Activated T-cell treated with anti-CD3 and anti-CD28 coated beads, Interleukin-2, amount 50 U/mL, for 4 hours (primary cell): ENCODE measurements at regions not wholly inside any gene's neighbourhood (a gene's known extent, or its start where the extent isn't known, plus 50 kb on each side); places are given as distances from the start of the nearest gene placed in this dataset.

ENCODE experiments used
- ATAC-seq, 2 donors: fragments of 200-7000 bp; cut with Tn5 transposase; one replicate each; pipeline ENCODE4 v1.10.0; 2021
- DNase-seq: peaks from one replicate; pipeline ENCODE4 v3.0.0-alpha.2; 2020
- H3K27me3 Mint-ChIP-seq: one replicate; pipeline ENCODE4 v1.8.0; 2021; ENCODE audit warnings: low read depth, mixed read lengths
- H3K36me3 Mint-ChIP-seq: one replicate; pipeline ENCODE4 v1.8.0; 2022; ENCODE audit warnings: mixed read lengths; ENCODE audit not compliant: insufficient read depth
- H3K4me1 Mint-ChIP-seq: one replicate; pipeline ENCODE4 v1.8.0; 2021; ENCODE audit warnings: low read depth, mixed read lengths
- H3K4me3 Mint-ChIP-seq: one replicate; pipeline ENCODE4 v1.8.0; 2021; ENCODE audit warnings: mild to moderate bottlenecking, moderate library complexity, mixed read lengths
- H3K9me3 Mint-ChIP-seq: one replicate; pipeline ENCODE4 v1.8.0; 2021; ENCODE audit warnings: mixed read lengths

DNA sequence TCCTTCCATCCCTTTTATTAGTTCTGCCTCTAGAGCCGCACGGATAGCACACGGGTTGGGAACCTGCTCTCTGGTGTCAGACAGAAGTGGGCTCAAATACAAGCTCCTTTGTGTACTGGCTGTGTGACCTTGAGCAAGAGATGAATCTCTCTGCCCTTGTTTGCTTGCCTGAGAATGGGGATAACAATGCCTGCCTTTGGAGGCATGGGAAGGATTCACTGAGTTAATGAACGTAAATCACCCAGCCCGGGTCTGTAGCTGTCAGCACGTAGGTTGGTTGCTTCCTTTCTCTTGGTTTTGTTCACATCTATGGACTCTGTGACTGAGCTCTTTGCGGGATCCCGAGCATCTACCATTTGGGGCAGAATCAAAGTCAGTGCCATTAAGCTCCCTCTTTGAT lies 79.3 kb upstream of the NRXN3 start:
- no peaks in the 10 kb centered on the region for H3K4me1 Mint-ChIP-seq
- peaks cover 7% of the 10 kb centered on the region for H3K27me3 Mint-ChIP-seq
- H3K4me3 Mint-ChIP-seq: no peak overlapping the region
- H3K36me3 Mint-ChIP-seq: no peaks in the 10 kb centered on the region
- H3K9me3 Mint-ChIP-seq: no peaks in the 10 kb centered on the region
- DNase-seq (no peak), ATAC-seq (no peak)

DNA sequence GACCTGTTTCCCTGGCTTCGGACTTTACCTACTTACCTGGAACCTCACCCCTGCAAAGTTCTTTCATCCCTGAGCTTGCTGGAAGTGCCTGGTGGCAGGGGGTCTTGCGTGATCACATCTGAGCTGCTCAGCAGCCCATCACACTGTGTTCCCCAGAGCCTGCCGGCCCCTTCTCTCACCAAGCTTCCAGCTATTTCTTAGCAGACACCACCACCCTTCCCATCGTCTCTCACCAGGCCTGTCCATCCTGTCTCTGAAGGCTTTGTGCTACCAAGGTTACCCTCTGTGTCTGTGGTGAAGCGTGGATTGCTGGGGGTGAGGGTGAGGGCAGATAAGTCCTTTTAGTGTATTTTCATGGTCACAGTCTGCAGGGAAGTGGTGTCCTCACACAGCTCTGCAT lies 78.8 kb upstream of the NRXN3 start:
- H3K4me3 Mint-ChIP-seq: no peak overlapping the region

DNA sequence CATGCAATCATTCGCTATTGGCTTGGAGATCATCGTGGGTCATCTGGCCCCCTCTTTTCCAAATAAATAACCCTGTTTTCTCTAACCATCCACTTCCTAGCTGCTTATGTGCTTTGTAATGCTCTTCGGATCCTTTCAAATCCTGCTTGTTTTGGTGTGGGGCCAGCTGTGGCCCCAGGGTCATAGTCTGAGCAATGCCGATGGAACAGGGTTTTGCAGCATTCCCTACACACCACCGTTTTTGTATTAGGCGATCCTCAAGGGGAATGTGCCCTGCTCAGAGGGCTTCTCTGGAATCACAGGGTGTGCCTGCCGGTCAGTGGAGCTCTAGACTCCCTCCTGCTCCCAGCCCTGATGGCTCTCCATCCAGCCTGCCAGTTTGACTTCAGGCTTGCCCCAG lies 78.1 kb upstream of the NRXN3 start:
- DNase-seq (no peak), ATAC-seq (no peak)
- Mint-ChIP-seq H3K4me1 (no peaks in the 10 kb centered on the region), H3K9me3 (no peaks in the 10 kb centered on the region), H3K36me3 (no peaks in the 10 kb centered on the region), H3K27me3 (peaks cover 7% of the 10 kb centered on the region), H3K4me3 (no peak overlapping the region)

More for the DNA sequence above, 78.8 kb upstream of the NRXN3 start:
- H3K4me1 Mint-ChIP-seq: no peaks in the 10 kb centered on the region
- peaks cover 7% of the 10 kb centered on the region for H3K27me3 Mint-ChIP-seq
- no peaks in the 10 kb centered on the region for H3K9me3 Mint-ChIP-seq
- no peaks in the 10 kb centered on the region for H3K36me3 Mint-ChIP-seq
- ATAC-seq: no peak
- no peak for DNase-seq

DNA sequence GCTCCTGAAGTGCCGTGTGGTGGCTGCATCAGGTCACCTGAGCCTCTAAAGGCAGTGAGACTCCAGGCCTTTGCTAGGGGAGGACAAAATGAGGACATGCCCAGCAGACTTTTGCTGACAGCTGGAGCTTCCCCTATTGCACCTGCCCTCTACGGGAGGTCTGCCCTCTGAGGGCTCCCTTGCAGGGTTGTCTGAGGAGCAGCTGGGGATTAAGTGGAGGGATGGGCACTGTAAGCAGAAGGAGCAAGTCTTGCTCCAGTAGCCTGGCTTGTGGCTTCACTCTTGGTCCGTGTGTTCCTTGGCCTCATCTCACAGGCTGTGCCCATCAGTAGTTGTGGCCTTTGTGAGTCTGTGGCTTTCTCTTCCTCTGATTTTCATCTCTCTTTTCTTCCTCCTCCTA lies 66.9 kb upstream of the NRXN3 start:
- Mint-ChIP-seq H3K36me3 (no peaks in the 10 kb centered on the region), H3K9me3 (no peaks in the 10 kb centered on the region), H3K4me1 (no peaks in the 10 kb centered on the region), H3K27me3 (no peaks in the 10 kb centered on the region), H3K4me3 (no peak overlapping the region)
- no peak for DNase-seq
- no peak for ATAC-seq

DNA sequence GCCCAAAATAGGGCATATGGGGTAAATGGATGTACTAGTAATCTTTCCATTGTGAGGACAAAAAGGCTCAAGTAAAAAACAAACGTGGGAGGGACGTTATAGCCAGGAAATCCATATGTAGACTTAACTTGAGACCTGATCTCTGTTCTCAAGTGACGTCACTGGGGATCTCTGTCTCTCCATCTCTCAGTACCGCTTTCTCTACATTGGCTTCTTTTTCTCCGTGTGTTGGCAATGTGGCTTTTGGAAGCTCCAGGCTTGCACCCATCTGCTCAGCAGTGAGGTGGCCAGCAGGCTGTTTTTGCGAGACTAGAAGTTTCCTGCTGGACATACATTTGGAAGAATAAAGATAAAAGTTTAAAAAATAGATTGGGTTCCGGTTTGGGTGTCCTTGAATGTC lies 66.0 kb upstream of the NRXN3 start:
- H3K36me3 Mint-ChIP-seq: no peaks in the 10 kb centered on the region
- no peaks in the 10 kb centered on the region for H3K4me1 Mint-ChIP-seq
- no peak overlapping the region for H3K4me3 Mint-ChIP-seq
- no peak for ATAC-seq
- no peak for DNase-seq
- H3K9me3 Mint-ChIP-seq: no peaks in the 10 kb centered on the region
- H3K27me3 Mint-ChIP-seq: no peaks in the 10 kb centered on the region

DNA sequence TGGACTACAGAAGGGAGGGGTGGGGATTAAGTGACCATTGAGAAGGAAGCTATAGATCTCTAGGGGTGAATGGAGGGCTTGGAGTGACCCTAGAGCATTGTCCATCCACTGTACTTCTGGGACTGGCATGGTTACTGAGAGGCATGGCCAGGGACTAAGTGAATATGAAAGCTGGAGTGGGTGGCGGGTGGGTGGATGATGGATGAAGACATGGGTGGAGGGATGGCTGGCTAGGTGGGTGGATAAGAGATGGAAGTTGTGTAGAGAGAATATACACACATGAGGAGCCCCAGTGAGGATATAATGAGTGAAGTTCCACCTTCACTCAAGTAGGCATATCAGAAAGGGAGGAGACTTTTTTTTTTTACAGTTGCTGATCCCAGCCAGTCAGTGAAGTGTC lies 65.5 kb upstream of the NRXN3 start:
- Mint-ChIP-seq H3K4me3 (no peak overlapping the region), H3K27me3 (no peaks in the 10 kb centered on the region), H3K4me1 (no peaks in the 10 kb centered on the region), H3K36me3 (no peaks in the 10 kb centered on the region), H3K9me3 (no peaks in the 10 kb centered on the region)
- DNase-seq: no peak
- ATAC-seq: no peak

DNA sequence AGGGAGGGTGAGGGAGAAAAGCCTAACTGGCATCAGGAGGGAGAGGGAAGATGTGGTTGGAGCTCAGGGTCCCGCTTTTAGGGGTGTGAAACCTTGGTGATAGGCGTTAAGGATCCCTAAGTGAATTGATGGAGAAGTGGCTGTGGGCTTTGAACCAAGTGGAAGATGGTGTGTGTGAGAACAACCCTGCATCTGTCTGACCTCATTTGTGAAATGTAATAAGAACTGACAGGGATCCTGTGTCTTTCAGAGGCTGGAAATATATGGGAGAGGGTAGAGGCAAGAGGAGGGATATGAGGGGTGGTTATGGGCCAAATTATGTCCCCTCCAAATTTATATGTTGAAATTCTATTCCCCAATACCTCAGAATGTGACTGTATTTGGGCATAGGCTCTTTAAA lies 63.8 kb upstream of the NRXN3 start:
- Mint-ChIP-seq H3K36me3 (no peaks in the 10 kb centered on the region), H3K4me3 (no peak overlapping the region), H3K9me3 (no peaks in the 10 kb centered on the region), H3K4me1 (no peaks in the 10 kb centered on the region), H3K27me3 (no peaks in the 10 kb centered on the region)
- DNase-seq (no peak), ATAC-seq (no peak)

DNA sequence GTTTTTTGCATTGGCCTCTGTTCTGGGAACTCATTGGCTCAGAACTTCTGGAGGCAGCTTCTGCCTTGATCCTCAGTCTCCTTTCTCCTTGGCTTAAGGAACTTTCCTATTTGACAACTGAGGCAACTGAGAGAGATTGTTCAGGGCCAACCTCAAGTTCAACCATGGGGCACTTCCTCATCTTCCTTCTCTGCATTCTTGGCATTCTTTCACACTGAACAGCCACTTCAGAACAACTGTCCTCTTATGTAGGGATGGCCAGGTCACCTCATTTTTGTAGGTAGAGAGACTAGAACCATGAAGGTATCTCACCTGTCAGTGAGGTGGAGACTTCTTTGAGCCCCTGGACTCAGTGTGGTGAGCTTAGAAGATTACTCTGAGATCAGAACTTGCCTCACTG lies 63.0 kb upstream of the NRXN3 start:
- Mint-ChIP-seq H3K9me3 (no peaks in the 10 kb centered on the region), H3K4me1 (no peaks in the 10 kb centered on the region), H3K4me3 (no peak overlapping the region), H3K36me3 (no peaks in the 10 kb centered on the region), H3K27me3 (no peaks in the 10 kb centered on the region)
- DNase-seq (no peak), ATAC-seq (no peak)

DNA sequence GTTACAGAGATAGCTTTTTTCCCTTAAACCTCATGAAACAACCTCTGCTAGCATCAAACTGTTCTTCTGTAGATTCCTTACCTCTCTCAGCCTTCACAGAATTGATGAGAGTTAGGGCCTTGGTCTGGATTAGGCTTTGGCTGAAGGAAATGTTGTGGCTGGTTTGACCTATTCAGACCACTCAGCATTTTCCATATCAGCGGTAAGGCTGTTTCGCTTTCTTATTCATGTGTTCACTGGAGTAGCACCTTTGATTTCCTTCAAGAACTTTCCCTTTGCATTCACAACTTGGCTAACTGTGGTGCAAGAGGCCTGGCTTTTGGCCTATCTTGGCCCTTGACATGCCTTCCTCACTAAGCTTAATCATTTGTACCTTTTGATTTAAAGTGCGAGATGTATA lies 50.7 kb upstream of the NRXN3 start:
- DNase-seq (no peak), ATAC-seq (no peak)
- H3K27me3 Mint-ChIP-seq: peaks cover 2% of the 10 kb centered on the region
- peaks cover 5% of the 10 kb centered on the region for H3K9me3 Mint-ChIP-seq
- no peak overlapping the region for H3K4me3 Mint-ChIP-seq
- no peaks in the 10 kb centered on the region for H3K4me1 Mint-ChIP-seq
- no peaks in the 10 kb centered on the region for H3K36me3 Mint-ChIP-seq
